ENCODE measurements at regions not wholly inside any gene's neighbourhood (a gene's known extent, or its start where the extent isn't known, plus 50 kb on each side); places are given as distances from the start of the nearest gene placed in this dataset.

DNA sequence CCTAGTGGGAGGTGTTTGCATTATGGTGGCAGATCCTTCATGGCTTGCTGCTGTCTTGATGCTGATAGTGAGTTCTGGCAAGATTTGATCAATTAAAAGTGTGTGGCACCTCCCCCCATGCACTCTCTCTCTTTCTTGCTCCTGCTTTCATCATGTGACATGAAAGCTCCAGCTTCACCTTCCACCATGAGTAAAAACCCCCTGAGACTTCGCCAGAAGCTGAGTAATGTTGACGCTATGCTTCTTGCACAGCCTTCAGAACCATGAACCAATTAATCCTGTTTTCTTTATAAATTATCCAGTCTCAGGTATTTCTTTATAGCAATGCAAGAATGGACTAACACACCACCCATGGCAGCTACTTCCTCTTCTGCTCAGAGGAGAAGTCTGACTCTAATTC, 2181.4 kb upstream of the PIK3C3 start:
- TF ChIP-seq, protein P1, sequence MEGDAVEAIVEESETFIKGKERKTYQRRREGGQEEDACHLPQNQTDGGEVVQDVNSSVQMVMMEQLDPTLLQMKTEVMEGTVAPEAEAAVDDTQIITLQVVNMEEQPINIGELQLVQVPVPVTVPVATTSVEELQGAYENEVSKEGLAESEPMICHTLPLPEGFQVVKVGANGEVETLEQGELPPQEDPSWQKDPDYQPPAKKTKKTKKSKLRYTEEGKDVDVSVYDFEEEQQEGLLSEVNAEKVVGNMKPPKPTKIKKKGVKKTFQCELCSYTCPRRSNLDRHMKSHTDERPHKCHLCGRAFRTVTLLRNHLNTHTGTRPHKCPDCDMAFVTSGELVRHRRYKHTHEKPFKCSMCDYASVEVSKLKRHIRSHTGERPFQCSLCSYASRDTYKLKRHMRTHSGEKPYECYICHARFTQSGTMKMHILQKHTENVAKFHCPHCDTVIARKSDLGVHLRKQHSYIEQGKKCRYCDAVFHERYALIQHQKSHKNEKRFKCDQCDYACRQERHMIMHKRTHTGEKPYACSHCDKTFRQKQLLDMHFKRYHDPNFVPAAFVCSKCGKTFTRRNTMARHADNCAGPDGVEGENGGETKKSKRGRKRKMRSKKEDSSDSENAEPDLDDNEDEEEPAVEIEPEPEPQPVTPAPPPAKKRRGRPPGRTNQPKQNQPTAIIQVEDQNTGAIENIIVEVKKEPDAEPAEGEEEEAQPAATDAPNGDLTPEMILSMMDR (IDR thresholded peaks at IDR 0.05): no peak
- no peak for TF ChIP-seq EP300 (IDR thresholded peaks at IDR 0.05)

Data from ovary (tissue), 3 donors.